C4-2B (cell line): ENCODE measurements at regions not wholly inside any gene's neighbourhood (a gene's known extent, or its start where the extent isn't known, plus 50 kb on each side); places are given as distances from the start of the nearest gene placed in this dataset.

ENCODE experiments used
- CTCF ChIP-seq: fragments of 450-650 bp; conservative IDR thresholded peaks from 2 replicates; pipeline ENCODE4 v1.5.1; 2017; ENCODE audit warnings: mild to moderate bottlenecking
- ZFX ChIP-seq: fragments of 450-650 bp; IDR thresholded peaks from 2 replicates; pipeline ENCODE4 v1.6.1; 2017

DNA sequence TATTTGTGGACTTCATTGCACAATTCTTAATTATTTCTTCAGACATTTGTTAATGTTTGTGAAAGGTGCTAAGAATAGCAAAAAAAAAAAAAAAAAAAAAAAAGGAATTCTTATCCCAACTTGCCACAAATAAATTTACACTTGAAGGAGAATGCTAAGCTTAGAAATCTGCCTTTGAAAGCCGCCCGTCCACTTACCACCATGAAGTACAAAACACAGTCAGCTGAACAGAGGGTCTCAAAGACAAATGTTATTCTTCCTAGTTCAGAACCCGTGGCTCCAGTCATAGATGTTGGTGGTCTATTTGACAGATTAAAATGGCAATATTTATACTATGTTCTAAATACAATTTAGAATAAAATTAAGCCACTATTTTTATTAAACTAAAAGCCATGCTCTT lies 141.2 kb downstream of the ELAPOR2 start:
- TF ChIP-seq CTCF (no peak), ZFX (no peak)
